ENCODE measurements at regions not wholly inside any gene's neighbourhood (a gene's known extent, or its start where the extent isn't known, plus 50 kb on each side); places are given as distances from the start of the nearest gene placed in this dataset.

DNA sequence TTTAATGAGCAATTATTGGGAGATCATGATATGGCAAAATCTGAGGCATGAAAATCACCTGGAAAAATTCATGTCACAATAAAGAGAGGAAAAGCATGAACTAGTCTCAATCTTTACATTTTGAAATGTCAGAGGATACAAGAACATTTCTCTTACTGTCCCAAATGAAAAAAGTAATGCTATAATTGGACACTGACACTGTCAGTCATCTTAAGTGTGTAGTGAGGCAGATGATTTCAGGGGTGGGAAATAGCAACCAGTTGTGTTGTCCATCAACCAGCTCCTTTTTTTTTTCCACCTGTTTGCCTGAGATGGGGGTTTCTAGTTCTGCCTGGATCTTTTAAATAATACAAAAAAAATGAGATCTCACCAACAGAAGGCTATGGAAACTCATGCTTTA lies 646.2 kb downstream of the KCNT2 start:
- intact Hi-C loops (cut with DNase I), result no loop called here
- no peak for ATAC-seq
- H3K27ac ChIP-seq, result no peak overlapping the region

DNA sequence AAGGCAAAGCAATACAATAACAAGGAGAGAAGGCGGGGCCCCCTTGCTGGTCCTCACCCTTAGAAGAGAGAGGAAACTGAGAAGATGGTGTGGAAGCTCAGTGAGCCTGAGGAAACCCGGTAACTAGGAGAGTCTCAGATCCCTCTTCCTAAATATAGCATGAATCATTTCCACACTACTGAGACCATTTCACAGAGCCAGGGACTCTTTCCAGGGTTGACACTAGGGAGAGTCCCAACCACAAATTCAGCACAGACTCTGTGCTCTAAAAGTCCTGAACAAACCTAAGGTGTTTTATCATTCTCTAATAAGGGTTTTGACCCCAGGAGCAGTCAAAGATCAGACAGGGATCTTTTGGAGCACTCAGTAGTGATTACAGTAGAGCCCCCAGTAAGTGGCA lies 647.7 kb downstream of the KCNT2 start:
- TF ChIP-seq, protein P1, sequence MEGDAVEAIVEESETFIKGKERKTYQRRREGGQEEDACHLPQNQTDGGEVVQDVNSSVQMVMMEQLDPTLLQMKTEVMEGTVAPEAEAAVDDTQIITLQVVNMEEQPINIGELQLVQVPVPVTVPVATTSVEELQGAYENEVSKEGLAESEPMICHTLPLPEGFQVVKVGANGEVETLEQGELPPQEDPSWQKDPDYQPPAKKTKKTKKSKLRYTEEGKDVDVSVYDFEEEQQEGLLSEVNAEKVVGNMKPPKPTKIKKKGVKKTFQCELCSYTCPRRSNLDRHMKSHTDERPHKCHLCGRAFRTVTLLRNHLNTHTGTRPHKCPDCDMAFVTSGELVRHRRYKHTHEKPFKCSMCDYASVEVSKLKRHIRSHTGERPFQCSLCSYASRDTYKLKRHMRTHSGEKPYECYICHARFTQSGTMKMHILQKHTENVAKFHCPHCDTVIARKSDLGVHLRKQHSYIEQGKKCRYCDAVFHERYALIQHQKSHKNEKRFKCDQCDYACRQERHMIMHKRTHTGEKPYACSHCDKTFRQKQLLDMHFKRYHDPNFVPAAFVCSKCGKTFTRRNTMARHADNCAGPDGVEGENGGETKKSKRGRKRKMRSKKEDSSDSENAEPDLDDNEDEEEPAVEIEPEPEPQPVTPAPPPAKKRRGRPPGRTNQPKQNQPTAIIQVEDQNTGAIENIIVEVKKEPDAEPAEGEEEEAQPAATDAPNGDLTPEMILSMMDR (IDR thresholded peaks at IDR 0.05), result no peak

More for the DNA sequence above, 646.2 kb downstream of the KCNT2 start:
- H3K27me3 ChIP-seq, result no peaks in the 10 kb centered on the region
- no peak overlapping the region for H3K4me3 ChIP-seq
- no peaks in the 10 kb centered on the region for H3K9me3 ChIP-seq
- no peaks in the 10 kb centered on the region for H3K36me3 ChIP-seq
- TF ChIP-seq, protein P1 (IDR thresholded peaks at IDR 0.05), result no peak
- no peak for DNase-seq
- no peaks in the 10 kb centered on the region for H3K4me1 ChIP-seq

DNA sequence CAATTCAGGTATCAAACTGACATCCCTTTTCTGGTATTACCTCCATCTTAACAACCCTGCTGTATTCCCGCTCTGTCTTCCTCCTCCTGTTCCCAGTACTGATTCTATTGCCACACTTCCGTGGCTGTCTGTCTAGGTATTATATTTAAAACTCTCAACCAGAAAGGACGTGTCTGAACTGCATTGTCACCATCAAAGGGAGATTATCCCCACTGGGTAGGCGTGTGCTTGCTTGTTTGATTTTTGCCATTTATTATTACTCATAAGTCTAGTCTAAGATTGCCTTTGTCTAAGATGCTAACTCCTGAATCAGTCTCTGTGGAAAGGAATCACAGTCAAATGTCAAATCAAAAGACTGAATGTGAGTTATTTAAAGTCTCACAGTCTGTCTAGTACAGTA lies 650.1 kb downstream of the KCNT2 start:
- Histone ChIP-seq H3K27ac (no peak overlapping the region), H3K27me3 (no peaks in the 10 kb centered on the region), H3K4me1 (no peaks in the 10 kb centered on the region), H3K9me3 (no peaks in the 10 kb centered on the region), H3K36me3 (no peaks in the 10 kb centered on the region), H3K4me3 (no peak overlapping the region)
- ATAC-seq, result no peak
- no peak for DNase-seq
- intact Hi-C loops (cut with DNase I), result no loop called here
- TF ChIP-seq, protein P1 (IDR thresholded peaks at IDR 0.05), result no peak

More for the DNA sequence above, 647.7 kb downstream of the KCNT2 start:
- Histone ChIP-seq H3K27me3 (no peaks in the 10 kb centered on the region), H3K27ac (no peak overlapping the region), H3K4me3 (no peak overlapping the region), H3K4me1 (no peaks in the 10 kb centered on the region), H3K36me3 (no peaks in the 10 kb centered on the region), H3K9me3 (no peaks in the 10 kb centered on the region)
- DNase-seq (no peak), ATAC-seq (no peak)
- intact Hi-C loops (cut with DNase I), result no loop called here

DNA sequence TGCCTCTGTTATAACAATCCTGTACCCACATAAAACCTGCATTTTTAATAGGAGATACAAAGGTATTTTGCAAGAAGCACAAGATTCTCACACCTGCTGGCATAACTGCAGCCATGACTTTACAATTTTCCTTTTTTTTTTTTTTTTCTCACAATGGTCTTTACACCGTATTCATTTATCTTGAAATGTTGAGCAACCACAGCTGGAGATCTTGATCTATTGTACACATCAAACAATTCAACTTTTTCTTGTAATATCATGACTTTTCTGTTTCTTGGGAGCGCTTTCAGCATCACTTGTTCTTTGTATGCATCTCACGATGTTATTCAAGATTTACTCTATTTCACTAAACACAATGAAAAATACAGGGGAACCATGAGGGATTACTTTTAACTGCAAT lies 651.4 kb downstream of the KCNT2 start:
- intact Hi-C loops (cut with DNase I), result no loop called here
- DNase-seq (no peak), ATAC-seq (no peak)
- Histone ChIP-seq H3K4me3 (no peak overlapping the region), H3K9me3 (no peaks in the 10 kb centered on the region), H3K4me1 (no peaks in the 10 kb centered on the region), H3K27ac (no peak overlapping the region), H3K27me3 (no peaks in the 10 kb centered on the region), H3K36me3 (no peaks in the 10 kb centered on the region)
- TF ChIP-seq, protein P1 (IDR thresholded peaks at IDR 0.05), result no peak

DNA sequence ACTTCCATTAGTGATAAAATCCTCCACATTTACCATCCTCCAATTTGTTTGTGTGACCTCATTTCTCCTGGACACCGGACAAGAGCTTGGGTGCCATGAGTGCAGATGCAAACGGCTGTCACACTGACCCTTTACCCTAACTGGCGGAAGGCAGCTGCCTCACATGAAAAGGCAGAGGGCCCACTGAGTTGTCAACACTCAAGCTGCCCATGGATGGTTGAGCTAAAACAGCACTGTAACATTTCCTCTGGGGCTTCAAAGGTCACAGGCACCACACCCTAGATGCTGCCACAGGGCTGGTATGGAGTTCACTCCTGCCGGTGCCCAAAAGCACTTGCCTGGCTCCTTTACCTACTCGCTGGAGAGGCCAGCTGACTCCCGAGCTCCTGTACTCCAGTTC lies 653.4 kb downstream of the KCNT2 start:
- TF ChIP-seq, protein P1 (IDR thresholded peaks at IDR 0.05), result no peak

More for the DNA sequence above, 653.4 kb downstream of the KCNT2 start:
- Histone ChIP-seq H3K36me3 (no peaks in the 10 kb centered on the region), H3K27me3 (no peaks in the 10 kb centered on the region), H3K9me3 (no peaks in the 10 kb centered on the region), H3K4me1 (no peaks in the 10 kb centered on the region), H3K27ac (no peak overlapping the region), H3K4me3 (no peak overlapping the region)
- DNase-seq, result peak in 1 of 4 donors; percentile 21
- ATAC-seq, result no peak
- intact Hi-C loops (cut with DNase I), result no loop called here

Measured in left lung (tissue), 4 donors.